T1000 (cell line): ENCODE measurements at regions not wholly inside any gene's neighbourhood (a gene's known extent, or its start where the extent isn't known, plus 50 kb on each side); places are given as distances from the start of the nearest gene placed in this dataset.

Experiments used
- DNase-seq: peaks from one replicate; lab custom pipeline; 2025; ENCODE audit warnings: mixed read lengths; lab: John Stamatoyannopoulos, UW

- DNase-seq: no peak
These were observed 278.1 kb downstream of the GADD45G start for GRCh38 chr9:89882930-89883361.

- no peak for DNase-seq
These were observed 278.9 kb downstream of the GADD45G start for GRCh38 chr9:89883401-89884341.

GRCh38 chr9:89884356-89885083, 279.7 kb downstream of the GADD45G start:
- no peak for DNase-seq

- no peak for DNase-seq
These were observed 280.3 kb downstream of the GADD45G start for GRCh38 chr9:89885156-89885555.

DNA sequence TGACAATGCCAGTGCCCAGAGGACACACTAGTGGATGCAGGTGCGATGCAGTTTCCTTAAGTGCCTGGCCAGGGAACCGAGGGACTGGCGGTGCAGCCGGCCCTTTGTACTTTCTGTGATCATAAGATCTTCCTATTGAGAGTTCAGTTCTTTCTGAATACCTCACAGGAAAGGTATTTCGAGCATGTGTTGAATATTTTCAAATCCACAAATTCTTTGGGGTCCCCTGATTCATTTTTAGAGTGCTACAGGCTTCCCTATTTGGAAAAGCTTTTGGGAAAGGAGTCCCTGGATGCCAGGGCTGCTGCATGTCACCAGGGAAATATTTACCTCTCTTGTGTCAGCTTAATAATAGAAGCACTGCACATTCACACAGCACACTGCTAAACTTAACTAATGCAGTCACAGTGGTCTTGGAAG, 281.5 kb downstream of the GADD45G start:
- DNase-seq: no peak

DNA sequence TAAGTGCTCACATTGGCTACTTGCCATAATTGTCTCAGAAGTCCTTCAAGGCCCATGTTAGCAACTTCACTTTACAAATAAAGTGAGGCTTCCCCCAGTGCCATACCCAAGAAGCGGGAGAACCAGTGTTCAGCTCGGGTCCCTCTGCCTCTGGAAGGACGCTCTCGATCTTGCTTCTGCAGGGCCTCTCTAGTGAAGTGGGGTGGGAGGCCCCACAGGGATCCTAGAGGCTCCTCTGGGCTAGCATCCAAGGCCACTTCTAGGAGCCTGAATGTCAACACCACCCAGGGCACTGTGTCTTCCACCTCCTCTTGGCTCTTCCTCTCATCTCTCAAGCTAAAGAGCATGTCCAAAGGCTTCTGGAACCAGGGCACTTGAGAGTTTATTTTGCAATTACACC, 282.5 kb downstream of the GADD45G start:
- no peak for DNase-seq

DNA sequence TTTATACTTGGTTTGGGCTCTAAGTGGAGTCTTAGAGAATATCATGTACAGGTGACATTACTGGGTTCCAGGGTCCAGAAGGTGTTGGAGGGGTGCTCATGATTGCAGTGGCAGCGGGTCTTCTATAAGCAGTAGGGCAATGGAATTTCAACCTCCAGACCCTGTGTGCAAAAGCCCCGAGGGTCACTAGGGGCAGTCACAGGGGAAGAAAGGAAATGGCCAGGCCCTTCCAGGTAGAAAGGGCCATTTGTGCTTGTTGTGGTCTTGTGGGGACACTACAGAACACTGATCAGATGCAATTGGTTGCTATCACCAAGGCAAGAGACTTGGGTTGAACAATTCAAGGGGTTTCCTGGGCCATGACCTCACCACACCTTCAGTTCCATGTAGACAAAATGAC, 283.4 kb downstream of the GADD45G start:
- DNase-seq: no peak

- no peak for DNase-seq
These were observed 283.9 kb downstream of the GADD45G start for GRCh38 chr9:89888677-89889076.

GRCh38 chr9:89889865-89890264, 285.1 kb downstream of the GADD45G start:
- no peak for DNase-seq

DNA sequence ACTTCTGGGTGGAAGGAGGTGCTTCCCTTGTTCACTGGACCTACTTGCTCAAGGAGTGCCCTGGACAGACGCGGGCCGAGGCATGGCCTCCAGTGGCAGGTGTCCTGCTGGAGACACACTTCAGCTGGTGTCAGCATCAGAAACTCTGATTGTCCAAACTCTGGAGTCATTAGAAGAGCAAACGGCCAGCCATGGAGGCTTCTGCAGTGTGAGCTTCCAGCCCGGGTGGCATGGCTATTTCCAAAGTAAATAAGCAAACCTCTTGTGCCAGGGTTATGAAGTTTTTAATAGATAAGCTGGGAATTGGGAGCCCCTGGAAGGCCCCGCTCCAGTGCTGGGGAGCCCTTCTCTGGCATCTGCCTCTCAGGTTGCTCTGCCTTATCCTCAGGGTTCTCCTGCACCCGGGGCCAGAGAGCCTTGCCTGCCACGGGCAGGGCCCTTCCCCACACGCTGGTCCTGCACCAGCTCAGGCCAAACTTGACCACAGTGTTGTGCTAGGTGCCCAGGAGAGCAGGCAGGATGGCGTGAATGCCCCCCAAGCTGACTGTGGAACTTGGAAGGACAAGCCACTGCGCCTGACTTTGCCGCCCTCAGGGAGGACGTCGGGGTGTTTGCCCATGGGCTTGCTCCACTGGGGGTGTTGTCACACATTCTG, 285.6 kb downstream of the GADD45G start:
- DNase-seq: no peak

- no peak for DNase-seq
These were observed 286.4 kb downstream of the GADD45G start for GRCh38 chr9:89891221-89891590.

- DNase-seq: no peak
These were observed 286.9 kb downstream of the GADD45G start for GRCh38 chr9:89891591-89892304.

GRCh38 chr9:89892920-89893319, 288.1 kb downstream of the GADD45G start:
- no peak for DNase-seq

DNA sequence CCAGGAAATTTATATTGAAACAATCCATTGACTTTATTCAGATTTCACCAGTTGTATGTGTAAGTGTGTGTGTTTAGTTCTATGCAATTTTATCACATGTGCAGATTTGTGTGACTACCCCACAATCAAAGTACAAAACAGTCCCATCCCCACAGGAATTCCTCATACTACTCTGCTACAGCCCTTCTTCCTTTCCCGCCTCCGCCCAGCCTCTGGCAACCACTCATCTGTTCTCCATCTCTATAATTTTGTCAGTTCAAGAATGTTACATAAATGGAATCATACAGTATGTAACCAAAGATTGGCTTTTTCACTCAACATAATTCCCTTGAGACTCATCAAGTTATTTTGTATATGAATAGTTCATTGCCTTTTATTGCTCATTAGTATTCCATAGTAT, 289.1 kb downstream of the GADD45G start:
- DNase-seq: no peak

DNA sequence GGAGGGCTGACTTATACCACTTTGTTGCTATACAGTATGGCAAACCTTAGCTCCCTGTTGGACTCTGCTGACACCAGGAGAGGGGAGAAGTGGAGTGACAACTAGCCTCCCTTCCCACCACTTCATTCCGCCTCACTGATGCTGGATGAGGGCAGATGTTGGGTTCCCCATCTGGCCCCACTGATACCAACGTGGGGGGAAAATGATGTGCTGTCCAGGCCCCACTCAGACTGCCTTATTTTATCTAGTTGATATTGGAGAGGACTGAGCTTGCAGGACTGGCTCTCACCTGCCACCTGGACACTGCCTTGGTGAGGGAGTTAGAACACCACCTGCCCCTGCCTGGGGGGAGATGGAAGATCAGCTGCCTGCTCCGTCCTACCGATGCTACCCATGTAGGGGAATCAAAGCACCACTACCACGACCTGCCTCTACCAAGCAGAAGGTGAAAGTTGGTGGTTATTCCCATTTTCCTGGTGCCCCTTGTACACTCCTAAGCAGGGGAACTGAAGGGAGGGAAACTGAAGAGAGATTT, 292.1 kb downstream of the GADD45G start:
- no peak for DNase-seq

DNA sequence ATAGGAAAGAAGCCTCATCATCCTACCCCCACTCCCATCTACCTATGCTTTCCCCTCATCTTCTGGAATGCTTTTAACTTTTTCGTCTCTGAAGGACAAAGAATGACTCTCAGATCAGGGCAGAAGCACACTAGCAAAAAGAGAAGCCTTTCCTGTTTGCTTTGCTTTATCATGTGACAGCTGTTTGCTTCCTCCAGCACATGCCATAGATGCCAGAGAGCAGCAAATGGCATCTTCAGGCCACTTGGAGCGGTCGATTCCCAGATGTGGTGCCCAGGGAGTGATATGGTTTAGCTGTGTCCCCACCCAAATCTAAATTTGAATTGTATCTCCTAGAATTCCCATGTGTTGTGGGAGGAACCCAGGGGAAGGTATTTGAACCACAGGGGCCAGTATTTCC, 294.8 kb downstream of the GADD45G start:
- DNase-seq: no peak

GRCh38 chr9:89901920-89902319, 297.1 kb downstream of the GADD45G start:
- DNase-seq: no peak

- DNase-seq: no peak
These were observed 297.8 kb downstream of the GADD45G start for GRCh38 chr9:89902450-89903140.

- no peak for DNase-seq
These were observed 298.3 kb downstream of the GADD45G start for GRCh38 chr9:89903141-89903475.

DNA sequence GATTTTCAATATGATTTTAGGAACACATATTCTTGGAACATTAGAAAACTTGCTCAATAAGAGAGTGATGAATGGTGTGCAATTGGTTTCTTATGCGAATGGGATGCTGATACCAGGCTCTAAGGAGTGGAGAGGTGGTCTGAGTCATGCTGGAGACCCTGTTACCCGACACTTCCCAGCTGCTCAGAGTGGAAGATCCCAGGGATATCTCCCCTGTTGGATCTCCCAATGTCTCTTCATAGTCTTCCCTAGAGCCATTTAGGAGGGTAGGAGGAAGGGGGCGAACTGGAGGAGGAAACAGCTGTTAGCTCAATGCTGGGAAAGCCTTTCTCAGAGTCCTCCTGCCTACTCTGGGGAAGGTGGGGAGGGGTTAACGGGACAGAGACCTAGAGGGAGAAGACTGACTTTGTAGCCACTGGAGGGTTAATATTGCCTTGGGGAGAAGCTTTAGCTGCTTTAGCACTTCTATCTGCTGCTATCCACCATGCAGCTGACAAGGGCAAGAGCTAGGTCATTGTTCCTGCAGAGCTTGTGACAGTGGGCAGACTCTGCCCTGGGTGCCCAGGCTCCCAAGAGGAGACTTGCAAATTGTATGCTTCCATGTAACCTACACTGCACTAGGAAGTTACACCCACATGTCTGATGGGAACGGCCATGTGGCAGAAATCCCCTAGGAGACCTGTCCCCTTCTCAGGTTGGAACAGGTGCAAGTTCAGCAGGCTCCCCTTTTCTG, 301.0 kb downstream of the GADD45G start:
- no peak for DNase-seq
